Inferior parietal cortex (tissue), 1 donor: ENCODE measurements at regions not wholly inside any gene's neighbourhood (a gene's known extent, or its start where the extent isn't known, plus 50 kb on each side); places are given as distances from the start of the nearest gene placed in this dataset.

Experiments
- DNase-seq: peaks from one replicate; pipeline ENCODE4 v3.0.0-alpha.2; 2016; ENCODE audit errors: extremely low spot score

GRCh38 chr13:72168126-72168855, 301.3 kb upstream of the DACH1 start:
- DNase-seq = no peak

GRCh38 chr13:72166102-72166650, 299.2 kb upstream of the DACH1 start:
- DNase-seq = no peak

- no peak for DNase-seq
Observed at GRCh38 chr13:72165276-72165675, 298.3 kb upstream of the DACH1 start.

- no peak for DNase-seq
Observed at GRCh38 chr13:72164811-72165210, 297.8 kb upstream of the DACH1 start.

- no peak for DNase-seq
Observed at GRCh38 chr13:72163678-72164077, 296.7 kb upstream of the DACH1 start.

- no peak for DNase-seq
Observed at GRCh38 chr13:72160977-72161376, 294.0 kb upstream of the DACH1 start.

- no peak for DNase-seq
Observed at GRCh38 chr13:72156760-72157159, 289.8 kb upstream of the DACH1 start.

GRCh38 chr13:72153272-72153671, 286.3 kb upstream of the DACH1 start:
- DNase-seq = no peak

GRCh38 chr13:72151241-72151640, 284.2 kb upstream of the DACH1 start:
- no peak for DNase-seq

GRCh38 chr13:72150502-72150901, 283.5 kb upstream of the DACH1 start:
- no peak for DNase-seq

- DNase-seq = no peak
Observed at GRCh38 chr13:72149701-72150100, 282.7 kb upstream of the DACH1 start.

- no peak for DNase-seq
Observed at GRCh38 chr13:72146816-72147215, 279.8 kb upstream of the DACH1 start.

GRCh38 chr13:72145383-72145782, 278.4 kb upstream of the DACH1 start:
- no peak for DNase-seq

GRCh38 chr13:72144636-72145035, 277.6 kb upstream of the DACH1 start:
- no peak for DNase-seq

- no peak for DNase-seq
Observed at GRCh38 chr13:72141855-72142519, 275.0 kb upstream of the DACH1 start.

- DNase-seq = no peak
Observed at GRCh38 chr13:72139192-72139591, 272.2 kb upstream of the DACH1 start.

GRCh38 chr13:72132075-72132474, 265.1 kb upstream of the DACH1 start:
- no peak for DNase-seq

GRCh38 chr13:72129117-72129516, 262.1 kb upstream of the DACH1 start:
- DNase-seq = no peak

GRCh38 chr13:72127031-72127430, 260.0 kb upstream of the DACH1 start:
- DNase-seq = no peak

GRCh38 chr13:72126424-72126823, 259.4 kb upstream of the DACH1 start:
- DNase-seq = no peak

GRCh38 chr13:72125561-72125960, 258.6 kb upstream of the DACH1 start:
- no peak for DNase-seq

GRCh38 chr13:72122661-72123255, 255.8 kb upstream of the DACH1 start:
- no peak for DNase-seq

- DNase-seq = no peak
Observed at GRCh38 chr13:72121466-72121865, 254.5 kb upstream of the DACH1 start.
